Sigmoid colon (tissue), 4 donors: ENCODE measurements at regions not wholly inside any gene's neighbourhood (a gene's known extent, or its start where the extent isn't known, plus 50 kb on each side); places are given as distances from the start of the nearest gene placed in this dataset.

Source experiments
- CTCF ChIP-seq, 4 experiments: fragments of 450-650 bp in 3 of 4; fragments of 200-600 bp in 1 of 4; IDR thresholded peaks; one replicate each; pipeline ENCODE4 v1.5.1; 2016 to 2019; ENCODE audit warnings: antibody characterized with exemption in 4 of 4, mild to moderate bottlenecking in 3 of 4, moderate library complexity in 2 of 4
- POLR2AphosphoS5 ChIP-seq, 4 donors: sonication (generic); formaldehyde crosslinking; IDR thresholded peaks; one replicate each; pipeline ENCODE4 v1.6.1; 2017; ENCODE audit warnings: antibody characterized with exemption in 4 of 4

GRCh38 chr12:124115976-124116690 is 143.1 kb downstream of the ZNF664 start:
- TF ChIP-seq CTCF (IDR thresholded peaks at IDR 0.05) (no peak), POLR2AphosphoS5 (IDR thresholded peaks at IDR 0.05) (no peak)
